HG03378 (cell line): ENCODE measurements at regions not wholly inside any gene's neighbourhood (a gene's known extent, or its start where the extent isn't known, plus 50 kb on each side); places are given as distances from the start of the nearest gene placed in this dataset.

Source experiments
- ATAC-seq: cut with Tn5 transposase; IDR thresholded peaks from one replicate; pipeline ENCODE4 v1.9.1; 2021; ENCODE audit warnings: mild to moderate bottlenecking, moderate library complexity; ENCODE audit not compliant: unreplicated experiment

- no peak for ATAC-seq
These were observed 60.2 kb upstream of the PCSK5 start for GRCh38 chr9:75830303-75830702.

- no peak for ATAC-seq
These were observed 56.7 kb upstream of the PCSK5 start for GRCh38 chr9:75833778-75834177.

GRCh38 chr9:75834878-75835277 lies 55.6 kb upstream of the PCSK5 start:
- ATAC-seq = no peak
